GM21576 (cell line): ENCODE measurements at regions not wholly inside any gene's neighbourhood (a gene's known extent, or its start where the extent isn't known, plus 50 kb on each side); places are given as distances from the start of the nearest gene placed in this dataset.

Source experiments
- ATAC-seq: cut with Tn5 transposase; IDR thresholded peaks from one replicate; pipeline ENCODE4 v1.9.1; 2021; ENCODE audit warnings: mild to moderate bottlenecking, moderate library complexity; ENCODE audit not compliant: unreplicated experiment

DNA sequence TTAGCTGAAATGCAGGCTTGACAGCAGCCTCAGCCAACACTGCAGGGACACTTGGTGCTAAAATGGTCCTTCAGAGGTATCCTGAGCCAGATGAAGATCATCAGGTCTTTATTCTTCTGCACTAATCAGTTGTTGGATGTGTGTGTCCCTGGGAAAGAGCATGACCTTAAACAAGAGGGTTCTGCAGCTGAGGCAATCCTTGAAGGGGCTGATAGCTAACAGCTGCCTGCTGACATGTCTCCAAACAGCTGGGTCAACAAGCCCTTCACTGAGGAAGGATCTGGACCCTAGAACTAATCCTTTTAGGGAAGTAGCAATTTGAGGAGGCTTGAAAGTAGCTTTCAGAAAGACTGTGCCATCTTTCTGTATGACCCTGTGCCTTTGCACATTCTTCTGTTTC lies 376.3 kb upstream of the ACTBL2 start:
- no peak for ATAC-seq

DNA sequence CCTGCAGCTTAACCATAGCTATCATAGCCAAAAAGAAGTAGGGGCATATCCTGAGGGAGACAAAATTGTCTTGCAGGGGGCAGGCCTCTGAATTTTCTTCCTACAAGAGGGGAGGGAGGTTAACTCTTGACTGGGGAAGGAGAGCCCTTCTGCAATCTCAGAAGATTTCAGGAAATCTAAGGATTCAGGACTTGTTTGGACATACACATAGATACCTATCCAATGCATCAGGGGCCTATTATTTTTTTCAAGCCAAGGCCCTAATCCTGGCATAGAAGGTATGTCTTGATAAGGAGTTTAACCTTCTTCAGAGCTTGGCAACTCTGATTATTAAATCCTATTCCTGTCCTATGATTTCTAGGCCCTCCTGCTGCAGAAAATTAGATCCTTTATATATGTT lies 375.1 kb upstream of the ACTBL2 start:
- ATAC-seq: no peak

DNA sequence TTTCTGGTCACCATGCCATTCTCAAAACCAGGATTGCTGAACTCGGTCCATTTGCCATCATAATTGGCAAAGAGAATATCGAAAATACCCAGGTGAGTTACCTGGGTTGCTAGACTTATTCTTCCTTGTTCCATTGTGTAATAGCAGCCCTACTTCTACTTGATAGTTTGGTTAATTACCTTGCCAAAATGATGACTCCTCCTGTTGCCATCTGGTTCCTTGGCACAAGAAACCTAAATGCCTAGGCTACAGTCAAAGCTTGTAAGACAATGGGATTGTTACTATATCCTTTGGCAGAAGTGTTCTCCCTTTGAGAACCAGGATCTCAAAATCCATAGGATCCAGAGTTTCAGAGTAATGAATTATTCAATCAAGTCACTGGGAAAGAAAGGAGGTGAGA lies 373.2 kb upstream of the ACTBL2 start:
- no peak for ATAC-seq

DNA sequence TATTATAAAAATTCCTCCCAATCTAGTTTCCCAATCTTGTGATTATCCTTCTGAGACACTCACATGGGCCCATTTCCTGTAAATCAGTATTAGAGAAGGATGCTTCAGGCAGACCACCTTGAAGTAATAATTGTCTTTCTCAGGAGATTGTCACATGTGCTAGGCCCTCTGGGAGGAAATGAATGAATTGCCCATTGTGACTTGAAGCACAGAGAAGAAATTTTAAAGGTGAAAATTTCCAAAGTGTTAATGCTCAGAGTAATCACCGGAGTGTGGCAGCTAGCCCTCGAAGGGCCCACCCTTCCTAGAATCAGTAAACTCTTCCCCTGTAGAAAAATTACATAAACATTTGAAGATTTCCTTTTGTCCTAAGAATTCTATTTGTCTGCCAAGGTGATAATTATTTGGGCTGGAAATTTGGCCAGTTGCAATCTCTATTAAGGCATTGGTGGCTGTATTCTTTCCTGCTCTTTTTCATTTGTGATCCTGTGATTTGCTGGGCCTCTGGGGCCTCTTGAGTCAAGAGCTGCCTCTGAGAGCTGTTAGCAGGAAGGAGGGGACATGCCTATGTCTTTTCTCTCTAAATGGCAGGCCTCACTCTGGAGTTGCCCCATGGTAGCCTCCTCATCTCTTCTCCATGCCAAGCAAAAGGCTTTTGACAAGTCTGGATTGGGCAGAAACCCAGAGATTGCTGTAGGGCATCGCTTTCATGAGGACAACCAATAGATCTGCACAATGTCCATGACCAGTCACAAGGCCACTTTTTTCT lies 371.5 kb upstream of the ACTBL2 start:
- ATAC-seq: no peak

DNA sequence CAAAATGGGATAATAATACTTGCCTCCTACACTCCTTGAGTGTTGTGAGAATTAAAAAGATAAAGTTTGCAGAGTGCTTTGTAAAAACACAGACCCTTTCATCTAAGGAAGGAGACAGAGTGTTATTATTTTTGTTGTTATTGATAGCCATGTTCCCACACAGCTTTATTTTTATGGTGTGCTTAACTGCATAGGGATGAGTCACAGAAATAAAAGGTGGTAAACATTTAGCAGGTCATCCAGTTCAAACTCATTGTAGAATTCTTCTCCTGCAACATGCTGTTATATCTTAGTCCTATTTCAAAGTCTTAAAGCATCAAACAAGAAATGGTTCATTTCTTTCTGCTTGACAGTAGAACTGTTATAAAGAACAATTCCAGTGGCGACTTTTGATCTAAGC lies 367.5 kb upstream of the ACTBL2 start:
- ATAC-seq: no peak

DNA sequence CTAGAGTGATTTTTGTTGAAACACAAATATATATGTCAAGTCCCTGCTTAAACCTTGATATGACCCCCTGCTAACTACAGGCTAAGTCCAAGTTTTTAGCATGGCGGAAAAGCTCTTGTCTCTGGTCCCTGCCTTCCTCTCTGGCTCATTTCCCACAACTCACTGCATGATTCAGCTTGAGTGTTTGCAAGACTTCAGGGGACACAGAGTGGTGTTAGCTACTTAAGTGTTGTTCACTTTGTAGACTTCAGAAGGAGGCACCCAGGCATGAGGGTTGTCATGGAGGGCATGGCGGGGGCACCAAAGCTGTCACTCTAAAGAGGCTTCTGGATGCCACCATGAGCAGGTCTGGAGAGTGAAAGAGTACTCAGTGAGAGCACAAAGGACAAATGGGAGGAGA lies 362.4 kb upstream of the ACTBL2 start:
- ATAC-seq: no peak

DNA sequence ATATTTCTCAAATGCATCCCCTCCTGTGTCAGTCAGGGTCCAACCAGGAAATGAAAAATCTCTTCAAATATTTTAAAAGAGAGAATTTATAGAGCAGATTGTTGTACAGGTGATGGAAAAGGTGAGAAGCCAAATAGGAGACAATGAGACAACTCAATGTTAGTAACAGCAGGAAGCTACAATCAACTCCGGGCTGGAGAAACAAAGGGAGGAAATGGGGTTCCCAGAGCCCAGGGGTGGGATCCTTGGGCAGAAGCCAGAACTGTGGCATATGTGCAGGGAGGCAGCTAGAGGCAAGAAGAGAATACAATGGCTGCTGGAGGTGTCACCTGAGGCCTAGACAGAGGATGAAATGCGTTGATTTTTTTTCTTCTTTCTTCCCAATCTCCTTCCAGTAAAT lies 361.8 kb upstream of the ACTBL2 start:
- no peak for ATAC-seq

DNA sequence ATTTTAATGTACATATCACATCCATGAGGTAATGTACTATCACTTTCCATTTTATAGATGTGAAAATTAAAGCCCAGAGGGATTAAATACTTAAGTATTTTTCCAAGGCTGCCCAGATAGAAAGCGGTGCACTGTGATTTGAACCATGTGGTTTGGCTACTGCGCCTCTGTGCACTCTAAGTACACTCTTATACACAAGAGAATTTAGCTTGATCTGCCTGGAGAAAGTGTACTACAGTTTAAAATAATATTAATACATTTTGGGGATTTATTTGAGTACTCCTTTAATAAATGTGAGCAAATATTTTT lies 360.4 kb upstream of the ACTBL2 start:
- no peak for ATAC-seq

DNA sequence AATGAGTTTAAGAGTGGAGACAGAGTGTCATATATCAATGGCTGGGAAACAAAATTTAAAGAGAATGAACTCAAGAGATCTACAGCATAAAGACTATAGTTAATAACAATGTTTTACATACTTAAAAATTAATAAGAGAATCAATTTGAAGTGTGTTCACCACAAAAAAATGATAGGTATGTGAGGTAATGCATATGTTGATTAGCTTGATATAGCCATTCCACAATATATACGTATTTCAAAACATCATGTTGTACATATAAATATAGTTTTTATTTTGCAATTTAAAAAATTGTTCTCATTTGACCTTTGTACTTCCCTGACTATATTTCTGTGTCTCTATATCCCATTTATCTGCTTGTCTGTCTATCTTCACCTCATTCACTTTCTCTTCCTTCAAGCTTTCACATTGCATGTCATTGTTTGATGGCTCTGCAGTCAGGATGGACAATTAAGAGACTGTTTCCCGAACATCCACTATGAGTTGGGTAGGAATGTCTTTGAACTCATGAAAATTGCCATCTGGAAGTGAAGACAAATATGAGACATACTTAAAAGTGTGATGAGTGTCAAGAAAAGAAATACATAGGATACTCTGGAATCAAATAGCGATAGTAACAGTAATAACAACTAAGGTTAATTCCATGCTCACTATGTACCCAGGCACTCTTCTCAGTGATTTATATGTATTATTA lies 359.9 kb upstream of the ACTBL2 start:
- ATAC-seq: no peak

DNA sequence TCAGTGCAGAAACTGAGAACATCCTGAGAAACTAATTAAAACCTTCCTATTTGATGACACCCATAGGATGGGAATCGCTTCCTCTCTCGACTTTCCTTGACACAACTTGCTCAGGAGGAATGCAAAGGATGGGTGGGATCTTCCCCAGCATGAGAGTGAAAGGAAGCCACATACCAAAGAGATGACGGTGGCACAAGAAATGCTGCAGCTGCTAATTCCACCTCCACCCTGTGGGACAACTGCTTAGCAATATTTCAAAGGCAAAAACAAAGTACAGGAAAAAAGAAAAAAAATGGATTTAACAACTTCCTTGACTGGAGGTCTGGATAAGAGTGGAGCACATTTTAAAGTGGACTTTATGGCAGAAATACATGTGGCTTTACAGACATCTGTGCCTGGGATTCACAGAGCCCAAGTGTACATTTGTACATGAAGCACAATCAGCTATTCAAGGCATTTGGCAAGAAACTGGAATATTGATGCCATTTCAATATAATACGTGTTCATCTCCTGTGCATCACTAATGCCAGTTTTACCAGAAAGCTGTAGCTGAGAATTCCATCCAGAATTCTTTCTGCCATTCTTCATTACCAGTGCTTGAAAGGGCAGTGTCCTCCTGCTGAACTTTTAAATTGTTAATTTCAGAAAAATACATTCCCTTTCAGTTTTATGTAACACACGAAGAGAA lies 359.2 kb upstream of the ACTBL2 start:
- no peak for ATAC-seq

DNA sequence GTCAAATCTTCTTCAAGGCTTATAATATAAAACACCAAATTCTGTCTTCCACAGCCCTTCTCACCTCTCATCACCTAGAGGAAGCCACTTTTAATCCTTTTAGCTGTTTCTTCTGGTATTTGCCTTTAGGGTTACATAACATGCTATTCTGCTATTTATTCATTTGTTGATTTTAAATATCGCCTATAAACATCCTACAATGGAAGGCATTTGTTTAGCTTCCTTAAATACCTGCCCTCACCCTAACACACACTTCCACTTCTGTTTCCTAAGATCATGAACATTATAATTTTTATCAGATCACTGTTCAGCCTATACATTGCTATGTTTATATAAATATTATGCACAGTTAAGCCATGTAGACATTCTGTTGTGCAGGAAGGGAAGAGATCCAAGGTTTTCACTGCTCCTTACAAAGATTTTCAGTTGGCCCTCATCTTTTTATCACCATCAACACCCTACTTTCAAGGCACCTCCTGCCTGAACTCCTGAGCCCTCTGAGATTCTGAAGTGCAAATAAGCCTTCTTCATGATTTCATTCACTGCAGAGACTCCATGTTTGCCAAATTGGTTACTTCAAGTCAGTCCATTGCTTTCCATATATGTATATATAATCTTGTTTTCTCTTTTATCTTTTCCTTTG lies 356.9 kb upstream of the ACTBL2 start:
- ATAC-seq: no peak

DNA sequence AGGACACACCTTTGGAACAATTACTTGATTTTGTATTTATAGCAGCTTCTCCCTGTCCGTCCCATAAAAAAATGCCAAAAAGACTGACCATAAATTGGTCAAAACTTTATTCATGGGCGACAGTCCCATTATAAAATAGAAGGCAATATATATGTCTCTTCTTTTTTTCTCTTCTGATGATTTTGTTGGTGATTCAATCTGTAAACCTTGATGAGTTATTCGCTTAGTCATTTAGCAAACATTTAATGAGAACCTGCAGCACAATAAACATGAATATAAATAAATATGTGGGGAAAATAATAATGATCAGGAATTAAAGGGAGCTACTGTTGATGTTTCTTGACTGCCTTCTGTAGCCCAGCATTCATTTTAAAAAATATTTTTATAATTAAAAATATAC lies 356.4 kb upstream of the ACTBL2 start:
- no peak for ATAC-seq

DNA sequence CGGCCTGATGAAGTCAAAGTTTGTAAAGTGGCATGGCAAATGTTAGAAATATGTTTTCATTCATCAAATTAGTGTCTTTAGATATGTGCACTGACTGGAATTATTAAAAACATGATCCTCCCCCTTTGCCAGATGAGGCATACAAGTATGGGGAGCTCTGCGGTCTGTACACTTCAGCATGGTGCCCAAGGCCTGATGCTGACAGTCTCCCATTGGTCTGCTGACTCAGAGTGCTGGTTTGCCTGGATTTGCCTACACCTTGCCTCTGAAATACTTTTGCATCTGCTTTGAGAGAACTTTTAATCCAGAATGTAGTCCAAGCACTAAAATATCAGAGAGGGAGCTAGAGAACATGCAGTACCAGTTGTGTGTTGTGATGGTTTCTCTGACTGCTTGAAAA lies 354.3 kb upstream of the ACTBL2 start:
- no peak for ATAC-seq

DNA sequence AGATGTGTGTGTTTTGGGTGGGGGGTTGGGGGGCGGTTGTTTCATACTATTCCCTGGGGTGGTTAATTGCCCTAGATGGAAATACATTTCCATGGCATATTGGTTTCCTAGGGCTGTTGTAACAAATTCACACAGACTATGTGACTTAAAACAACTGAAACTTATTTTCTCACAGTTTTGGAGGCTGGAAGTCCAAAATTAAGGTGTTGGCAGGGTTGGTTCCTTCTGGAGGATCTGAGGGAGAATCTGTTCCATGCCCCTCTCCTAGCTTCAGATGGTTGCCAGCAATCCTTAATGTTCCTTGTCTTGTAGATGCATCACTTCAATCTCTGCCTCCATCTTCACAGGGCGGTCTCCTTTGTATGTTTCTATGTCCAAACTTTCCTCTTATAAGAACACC lies 353.7 kb upstream of the ACTBL2 start:
- ATAC-seq: no peak

DNA sequence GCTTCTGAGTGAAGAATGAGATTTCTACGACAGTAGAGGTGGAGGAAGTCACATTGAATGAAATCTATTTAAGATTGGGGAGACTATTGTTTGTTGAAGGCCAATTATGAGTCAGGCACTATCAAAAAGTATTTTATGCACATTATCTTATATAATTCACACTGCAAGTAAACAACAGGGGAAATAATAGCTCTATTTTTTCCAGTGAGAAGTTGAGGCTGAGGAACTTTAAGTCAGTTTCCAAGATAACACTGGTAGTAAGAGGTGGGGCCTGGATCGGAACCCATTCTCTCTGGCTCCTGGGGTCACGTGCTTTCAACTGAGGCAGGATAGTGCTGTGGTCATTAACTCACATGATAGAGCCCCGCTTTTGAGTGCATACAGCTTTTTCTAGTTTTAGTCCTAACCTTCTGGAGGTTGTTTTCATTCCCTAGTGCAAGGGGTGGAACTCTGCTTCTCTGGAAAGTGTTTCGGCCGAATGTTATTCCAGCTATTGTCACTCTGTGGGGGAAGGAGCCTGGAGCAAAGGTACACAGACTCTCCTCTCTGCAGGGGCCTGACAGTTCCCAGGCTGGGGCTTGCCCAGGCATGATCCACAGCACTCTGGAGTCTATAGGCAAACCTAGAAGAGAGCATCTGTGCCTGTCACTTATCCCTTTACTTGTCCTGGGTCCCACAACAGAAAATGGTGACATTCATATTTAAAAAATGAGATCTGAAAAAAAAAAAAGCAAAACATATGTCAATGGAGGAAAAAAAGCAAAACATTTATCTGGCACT lies 352.4 kb upstream of the ACTBL2 start:
- ATAC-seq: no peak

DNA sequence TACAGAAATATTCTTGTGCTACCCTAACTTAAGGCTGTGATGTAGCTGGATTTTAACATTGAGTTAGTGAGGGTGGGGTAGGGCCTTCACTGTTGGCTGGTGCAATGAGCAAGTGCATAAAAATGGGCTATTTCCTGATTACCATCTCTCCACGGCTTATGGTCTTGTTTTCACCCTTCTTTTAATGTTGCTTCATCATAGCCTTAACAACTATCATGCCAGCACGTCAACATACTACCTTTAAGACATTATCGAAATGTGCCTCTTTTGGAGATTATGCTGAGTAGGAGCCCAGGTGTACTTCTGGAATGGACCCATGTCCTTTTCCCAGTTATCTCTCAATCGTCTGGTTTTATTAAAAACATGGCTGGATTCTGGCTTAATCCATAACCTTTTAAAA lies 350.9 kb upstream of the ACTBL2 start:
- no peak for ATAC-seq

DNA sequence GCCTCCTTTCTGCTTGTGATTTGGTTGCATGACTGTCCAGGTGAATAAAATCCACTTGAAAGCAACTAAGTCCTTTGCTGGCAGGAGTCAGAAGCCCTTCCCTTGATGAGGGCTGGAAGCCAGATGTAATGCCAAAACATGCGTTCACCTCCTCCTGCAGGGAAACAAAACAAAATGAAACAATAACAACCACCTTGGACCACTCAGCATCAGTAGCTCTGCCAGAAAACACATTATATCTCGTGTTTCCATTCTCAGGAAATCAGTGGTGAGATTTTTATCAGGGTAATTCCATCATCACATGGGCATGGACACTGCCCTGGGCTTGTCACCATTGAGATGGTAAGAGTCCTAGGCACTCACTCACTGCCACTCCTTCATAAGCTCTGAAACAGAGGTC lies 350.3 kb upstream of the ACTBL2 start:
- no peak for ATAC-seq

DNA sequence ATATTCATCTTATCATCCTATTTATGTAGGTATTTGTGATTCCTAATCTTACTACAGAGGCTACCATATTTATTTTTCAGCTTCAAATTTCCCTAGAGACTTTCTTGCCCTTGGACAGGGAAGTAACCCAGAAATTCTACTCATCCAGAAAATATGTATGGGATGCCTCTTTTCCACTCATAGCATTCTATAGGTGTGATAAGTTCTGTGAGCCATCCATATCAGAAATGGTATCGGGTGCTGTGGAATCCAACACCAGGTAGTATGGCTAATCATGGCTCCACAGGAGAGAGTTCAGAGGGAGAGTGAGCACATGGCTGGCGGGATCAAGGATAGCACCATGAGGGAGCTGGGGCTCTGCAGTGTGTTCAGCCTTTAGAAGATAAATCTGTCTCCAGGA lies 349.3 kb upstream of the ACTBL2 start:
- no peak for ATAC-seq

DNA sequence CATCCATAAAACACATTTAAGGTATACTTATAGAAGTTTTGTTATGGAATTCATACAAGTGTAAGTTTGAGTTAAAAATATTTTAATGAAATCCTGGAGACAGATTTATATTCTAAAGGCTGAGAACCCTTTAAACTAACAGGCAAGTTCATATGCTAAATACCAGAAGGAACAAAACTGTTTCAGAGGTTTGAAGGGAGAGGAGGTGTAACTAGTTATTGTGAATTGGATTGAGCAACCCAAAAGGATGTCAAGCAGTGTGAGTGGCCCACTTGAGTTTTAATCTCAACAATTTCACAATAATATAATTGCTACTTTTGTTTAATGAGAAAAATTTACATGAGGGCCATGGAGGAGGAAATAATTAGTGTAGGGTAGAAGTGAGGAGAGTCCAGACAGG lies 348.5 kb upstream of the ACTBL2 start:
- ATAC-seq: no peak

DNA sequence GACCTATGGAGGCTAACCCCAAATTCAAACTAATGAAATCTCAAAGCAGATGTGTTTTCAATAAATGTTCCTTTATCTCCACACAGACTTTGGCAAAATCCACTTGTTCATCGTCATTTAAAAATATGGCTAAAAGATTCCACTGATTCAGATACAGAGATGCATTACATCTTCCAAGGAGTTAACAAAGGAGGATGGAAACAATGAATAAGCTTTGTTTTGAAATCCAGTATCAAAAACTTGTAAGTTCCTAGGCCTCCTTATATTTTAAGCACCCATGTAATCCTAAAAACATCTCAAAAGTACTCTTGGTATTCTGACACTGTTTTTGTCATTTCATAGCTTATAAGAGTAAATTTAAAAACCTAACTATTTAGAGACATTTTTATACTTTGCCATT lies 345.6 kb upstream of the ACTBL2 start:
- no peak for ATAC-seq

DNA sequence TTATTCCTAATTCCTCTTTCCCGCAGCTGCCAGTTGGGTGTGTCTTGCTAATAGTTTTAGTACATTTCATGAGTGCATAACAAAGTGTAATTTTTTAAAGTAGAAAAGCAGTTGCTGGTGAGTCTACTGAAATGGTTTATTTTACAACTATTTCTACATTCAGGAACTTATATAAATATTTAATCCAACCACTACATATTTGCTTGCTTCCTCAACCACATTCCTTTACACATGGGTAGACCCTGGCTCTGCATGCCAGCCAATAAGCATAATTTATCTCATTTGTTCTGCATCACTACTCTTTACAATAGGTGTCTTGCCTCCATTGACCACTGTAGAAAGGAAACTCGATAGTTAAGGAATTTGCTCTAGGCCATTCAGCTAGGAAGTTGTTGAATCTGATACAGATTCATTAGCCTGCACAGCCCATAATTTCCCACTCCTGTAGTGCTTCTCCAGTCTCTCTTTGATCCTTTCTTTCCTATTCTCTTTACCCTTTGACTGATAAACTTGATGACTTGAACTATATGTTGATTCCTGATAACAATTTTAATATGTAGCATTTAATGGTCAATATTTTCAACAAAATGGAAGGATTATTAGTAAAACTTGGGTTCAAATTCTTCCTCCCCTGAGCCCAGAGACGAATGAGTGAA lies 342.5 kb upstream of the ACTBL2 start:
- ATAC-seq: no peak
